ENCODE measurements at regions not wholly inside any gene's neighbourhood (a gene's known extent, or its start where the extent isn't known, plus 50 kb on each side); places are given as distances from the start of the nearest gene placed in this dataset.

GRCh38 chr12:3417113-3417512 is 73.9 kb upstream of the PRMT8 start:
- intact Hi-C loops (cut with micrococcal nuclease; ENCODE audit: unreplicated experiment) = no loop called here

GRCh38 chr12:3417937-3418462 is 73.0 kb upstream of the PRMT8 start:
- no peaks in the 10 kb centered on the region for H3K4me1 ChIP-seq
- no peak overlapping the region for H3K4me3 Mint-ChIP-seq (ENCODE audit: unreplicated experiment)
- intact Hi-C loops (cut with micrococcal nuclease; ENCODE audit: unreplicated experiment) = no loop called here
- CTCF ChIA-PET = interaction anchor here (0.5 to 0.9 kb wide), 2 partner anchors 76 to 1930 kb away, joined by 3 to 5 read pairs; no protein-coding TSS in a partner anchor
- no peaks in the 10 kb centered on the region for H3K4me1 Mint-ChIP-seq (ENCODE audit: low read depth, unreplicated experiment)
- BruUV-seq (replicated peaks) = no TSS peak
- H3K27me3 ChIP-seq (replicated peaks; ENCODE audit: control insufficient read depth, insufficient read depth, low read length) = no peaks in the 10 kb centered on the region
- DNase-seq = no peak
- POLR2A ChIA-PET = interaction anchor here (0.6 kb wide), 1 partner anchor 419 kb away, joined by 3 read pairs; no protein-coding TSS in a partner anchor
- no peak overlapping the region for H3K4me3 ChIP-seq (ENCODE audit: low read depth, low read length)
- peaks cover 26% of the 10 kb centered on the region for H3K27me3 Mint-ChIP-seq (ENCODE audit: insufficient read depth, unreplicated experiment)
- H3K36me3 ChIP-seq (ENCODE audit: control insufficient read depth, insufficient read depth, low read length) = no peaks in the 10 kb centered on the region
- no peaks in the 10 kb centered on the region for H3K36me3 Mint-ChIP-seq (ENCODE audit: insufficient read depth, unreplicated experiment)
- no peak overlapping the region for H3K27ac Mint-ChIP-seq (ENCODE audit: unreplicated experiment)
- peaks cover 11% of the 10 kb centered on the region for H3K9me3 Mint-ChIP-seq (ENCODE audit: unreplicated experiment)
- H3K9me3 ChIP-seq = peaks cover 4% of the 10 kb centered on the region; the same call in 1 of the 2 replicates
- TF ChIP-seq, protein P1, sequence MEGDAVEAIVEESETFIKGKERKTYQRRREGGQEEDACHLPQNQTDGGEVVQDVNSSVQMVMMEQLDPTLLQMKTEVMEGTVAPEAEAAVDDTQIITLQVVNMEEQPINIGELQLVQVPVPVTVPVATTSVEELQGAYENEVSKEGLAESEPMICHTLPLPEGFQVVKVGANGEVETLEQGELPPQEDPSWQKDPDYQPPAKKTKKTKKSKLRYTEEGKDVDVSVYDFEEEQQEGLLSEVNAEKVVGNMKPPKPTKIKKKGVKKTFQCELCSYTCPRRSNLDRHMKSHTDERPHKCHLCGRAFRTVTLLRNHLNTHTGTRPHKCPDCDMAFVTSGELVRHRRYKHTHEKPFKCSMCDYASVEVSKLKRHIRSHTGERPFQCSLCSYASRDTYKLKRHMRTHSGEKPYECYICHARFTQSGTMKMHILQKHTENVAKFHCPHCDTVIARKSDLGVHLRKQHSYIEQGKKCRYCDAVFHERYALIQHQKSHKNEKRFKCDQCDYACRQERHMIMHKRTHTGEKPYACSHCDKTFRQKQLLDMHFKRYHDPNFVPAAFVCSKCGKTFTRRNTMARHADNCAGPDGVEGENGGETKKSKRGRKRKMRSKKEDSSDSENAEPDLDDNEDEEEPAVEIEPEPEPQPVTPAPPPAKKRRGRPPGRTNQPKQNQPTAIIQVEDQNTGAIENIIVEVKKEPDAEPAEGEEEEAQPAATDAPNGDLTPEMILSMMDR (IDR thresholded peaks at IDR 0.05; ENCODE audit: insufficient read depth in 1 of 2, low read depth in 1 of 2, low read length in 1 of 2, severe bottlenecking in 1 of 2, unreplicated experiment in 1 of 2) = no peak

More at GRCh38 chr12:3417113-3417512, 73.9 kb upstream of the PRMT8 start:
- Mint-ChIP-seq H3K27me3 (ENCODE audit: insufficient read depth, unreplicated experiment) (peaks cover 26% of the 10 kb centered on the region), H3K9me3 (ENCODE audit: unreplicated experiment) (peaks cover 2% of the 10 kb centered on the region), H3K4me3 (ENCODE audit: unreplicated experiment) (no peak overlapping the region), H3K36me3 (ENCODE audit: insufficient read depth, unreplicated experiment) (no peaks in the 10 kb centered on the region), H3K27ac (ENCODE audit: unreplicated experiment) (no peak overlapping the region), H3K4me1 (ENCODE audit: low read depth, unreplicated experiment) (no peaks in the 10 kb centered on the region)
- TF ChIP-seq, protein P1 (IDR thresholded peaks at IDR 0.05; ENCODE audit: insufficient read depth in 1 of 2, low read depth in 1 of 2, low read length in 1 of 2, severe bottlenecking in 1 of 2, unreplicated experiment in 1 of 2) = no peak
- H3K36me3 ChIP-seq (ENCODE audit: control insufficient read depth, insufficient read depth, low read length) = no peaks in the 10 kb centered on the region
- no TSS peak for BruUV-seq (replicated peaks)
- H3K27me3 ChIP-seq (replicated peaks; ENCODE audit: control insufficient read depth, insufficient read depth, low read length) = no peaks in the 10 kb centered on the region
- ChIA-PET POLR2A (no interaction called here), CTCF (interaction anchor here (0.9 kb wide), 1 partner anchor 75 kb away, joined by 3 read pairs; no protein-coding TSS in a partner anchor)
- H3K4me3 ChIP-seq (ENCODE audit: low read depth, low read length) = no peak overlapping the region
- no peaks in the 10 kb centered on the region for H3K9me3 ChIP-seq
- H3K4me1 ChIP-seq = no peaks in the 10 kb centered on the region
- DNase-seq = no peak

DNA sequence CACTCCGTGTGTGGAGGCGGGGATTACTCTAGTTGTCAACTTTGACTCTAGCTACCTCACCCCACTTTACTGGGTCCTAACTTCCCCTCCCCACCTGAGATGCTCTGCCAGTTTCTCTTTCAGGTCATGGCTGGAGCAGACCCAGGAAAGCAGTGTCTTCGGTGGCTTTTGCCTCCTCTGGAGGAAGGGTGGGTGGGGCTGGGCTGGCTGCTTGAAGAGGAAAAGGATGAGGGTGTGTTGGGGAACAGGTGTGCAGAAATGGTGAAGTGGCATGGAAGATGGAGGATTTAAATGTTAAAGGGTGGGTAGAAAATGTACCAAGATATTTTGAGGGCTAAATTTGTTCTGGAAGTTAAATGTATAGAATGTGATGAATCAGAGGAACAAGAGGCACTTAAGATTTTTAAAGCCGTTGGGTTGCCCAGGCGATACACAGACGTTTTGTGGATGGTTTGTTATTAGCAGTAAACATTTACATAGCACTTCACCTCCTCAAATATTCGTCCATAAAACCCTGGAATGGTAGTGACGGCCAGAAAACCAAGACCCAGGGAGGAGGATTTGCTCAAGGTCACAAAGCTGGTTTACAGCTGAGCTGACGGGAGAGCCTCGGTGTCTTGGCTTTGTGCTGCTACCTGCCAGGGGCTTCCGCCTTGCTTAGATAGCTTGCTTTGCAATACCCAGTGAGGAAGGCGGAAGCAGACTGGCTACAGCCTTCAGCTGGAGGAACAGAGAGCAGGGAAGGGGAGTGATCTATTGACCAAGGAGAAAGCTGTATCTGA is 72.2 kb upstream of the PRMT8 start:
- Histone ChIP-seq H3K4me3 (ENCODE audit: low read depth, low read length) (no peak overlapping the region), H3K27me3 (replicated peaks; ENCODE audit: control insufficient read depth, insufficient read depth, low read length) (no peaks in the 10 kb centered on the region), H3K9me3 (peaks cover 4% of the 10 kb centered on the region; the same call in 1 of the 2 replicates), H3K36me3 (ENCODE audit: control insufficient read depth, insufficient read depth, low read length) (no peaks in the 10 kb centered on the region), H3K4me1 (no peaks in the 10 kb centered on the region)
- no peak overlapping the region for H3K27ac Mint-ChIP-seq (ENCODE audit: unreplicated experiment)
- H3K9me3 Mint-ChIP-seq (ENCODE audit: unreplicated experiment) = peaks cover 12% of the 10 kb centered on the region
- no peaks in the 10 kb centered on the region for H3K4me1 Mint-ChIP-seq (ENCODE audit: low read depth, unreplicated experiment)
- intact Hi-C loops (cut with micrococcal nuclease; ENCODE audit: unreplicated experiment) = no loop called here
- H3K27me3 Mint-ChIP-seq (ENCODE audit: insufficient read depth, unreplicated experiment) = peaks cover 26% of the 10 kb centered on the region
- no peaks in the 10 kb centered on the region for H3K36me3 Mint-ChIP-seq (ENCODE audit: insufficient read depth, unreplicated experiment)
- CTCF ChIA-PET = interaction anchor here (0.5 kb wide), 2 partner anchors 766 to 1931 kb away, joined by 3 to 5 read pairs; no protein-coding TSS in a partner anchor
- BruUV-seq (replicated peaks) = no TSS peak
- no peak for DNase-seq
- H3K4me3 Mint-ChIP-seq (ENCODE audit: unreplicated experiment) = no peak overlapping the region
- POLR2A ChIA-PET = no interaction called here
- TF ChIP-seq, protein P1 (IDR thresholded peaks at IDR 0.05; ENCODE audit: insufficient read depth in 1 of 2, low read depth in 1 of 2, low read length in 1 of 2, severe bottlenecking in 1 of 2, unreplicated experiment in 1 of 2) = no peak

All from Caco-2 (cell line).